GM21723 (cell line): ENCODE measurements at regions not wholly inside any gene's neighbourhood (a gene's known extent, or its start where the extent isn't known, plus 50 kb on each side); places are given as distances from the start of the nearest gene placed in this dataset.

Experiments used
- ATAC-seq: cut with Tn5 transposase; IDR thresholded peaks from one replicate; pipeline ENCODE4 v1.9.1; 2021; ENCODE audit warnings: mild to moderate bottlenecking, moderate library complexity; ENCODE audit not compliant: unreplicated experiment

DNA sequence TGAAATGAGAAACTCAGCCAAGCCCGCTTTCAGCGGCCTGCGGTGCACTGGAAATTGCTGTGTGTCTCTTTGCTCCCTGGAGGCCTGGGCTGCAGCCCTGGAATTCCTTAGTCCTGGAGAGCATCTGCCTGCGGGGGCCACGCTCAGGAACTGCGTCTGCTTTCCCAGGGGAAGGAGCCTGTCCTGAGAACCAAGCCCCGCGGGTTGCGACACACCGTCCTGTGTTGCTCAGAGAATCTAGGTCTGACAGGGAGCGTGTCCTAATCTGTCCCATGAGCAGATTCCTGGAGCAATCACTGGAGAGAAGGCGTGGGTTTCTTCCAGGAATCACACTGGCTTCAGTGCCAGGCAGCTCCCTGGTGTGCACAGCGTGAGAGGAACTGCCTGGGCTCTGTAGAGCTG, 708.1 kb downstream of the BRD1 start:
- ATAC-seq = no peak

DNA sequence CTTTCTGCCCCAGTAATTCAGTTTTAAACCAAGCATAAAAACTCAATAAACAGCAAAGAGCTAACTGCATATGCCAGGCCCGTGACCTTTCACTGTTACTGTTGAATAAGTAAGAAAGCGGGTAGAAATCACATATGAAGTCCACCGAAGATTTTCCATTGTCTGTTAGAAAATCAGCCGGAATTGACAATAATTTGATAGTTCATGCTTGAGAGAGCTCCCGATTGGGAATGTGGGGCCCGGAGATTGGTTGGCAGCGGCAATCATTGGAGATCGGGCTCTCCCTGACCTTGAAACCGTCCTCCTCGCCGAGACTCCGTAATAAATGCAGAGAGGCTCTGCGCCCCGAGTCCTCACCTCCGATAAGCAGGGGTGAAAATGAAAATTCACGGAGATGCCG, 709.6 kb downstream of the BRD1 start:
- ATAC-seq = no peak

- ATAC-seq = no peak
Measured at GRCh38 chr22:49117486-49117885, 710.2 kb downstream of the BRD1 start.

- no peak for ATAC-seq
Measured at GRCh38 chr22:49116486-49117120, 711.1 kb downstream of the BRD1 start.

GRCh38 chr22:49116021-49116420, 711.7 kb downstream of the BRD1 start:
- no peak for ATAC-seq

- no peak for ATAC-seq
Measured at GRCh38 chr22:49115197-49115596, 712.5 kb downstream of the BRD1 start.

- ATAC-seq = no peak
Measured at GRCh38 chr22:49113758-49114157, 713.9 kb downstream of the BRD1 start.

DNA sequence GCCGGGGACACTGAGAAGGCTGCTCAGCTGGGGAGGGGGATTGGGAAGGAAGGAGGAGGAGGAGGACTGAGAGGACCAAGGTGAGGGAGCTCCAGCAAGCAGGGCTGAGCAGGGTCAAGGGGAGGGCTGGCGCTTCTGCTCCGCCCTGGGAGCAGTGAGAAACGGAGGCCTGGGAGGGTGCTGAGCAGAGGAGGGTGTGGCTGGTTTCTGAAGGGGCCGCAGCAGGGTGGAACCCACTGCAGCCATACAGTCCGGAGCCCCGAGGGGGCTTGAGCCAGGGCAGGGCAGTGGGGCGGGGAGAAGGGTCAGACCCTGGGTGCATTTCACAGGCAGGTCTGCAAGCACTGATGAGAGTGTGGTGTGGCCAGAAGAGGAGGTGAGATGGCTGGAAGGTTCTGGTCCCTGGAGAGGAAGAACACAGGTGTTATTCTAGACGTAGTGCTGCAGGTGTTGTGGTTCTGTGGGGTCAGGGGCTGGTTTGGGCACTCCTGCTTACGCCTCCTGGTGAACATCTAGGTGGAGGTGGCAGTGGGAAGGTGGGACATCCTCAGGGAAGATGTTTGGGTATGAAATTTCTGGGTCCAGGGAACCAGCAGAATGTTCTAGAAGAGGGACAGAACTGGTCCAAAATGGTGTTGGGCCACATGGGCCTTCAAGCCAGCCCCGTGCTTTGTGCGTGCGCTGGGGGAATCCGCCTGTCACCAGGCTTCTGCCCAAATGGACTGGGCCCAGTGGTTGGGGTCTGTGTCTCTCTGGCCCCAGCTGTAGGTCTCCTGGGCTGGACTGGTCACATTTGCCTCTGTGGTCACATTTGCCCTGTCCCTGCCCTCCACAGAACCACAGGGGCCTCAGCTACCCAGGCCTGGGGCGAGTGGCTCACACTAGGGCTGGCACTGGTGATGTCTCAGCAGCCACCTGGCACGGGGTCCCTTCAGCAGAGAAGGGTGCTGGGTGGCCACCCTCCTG, 714.7 kb downstream of the BRD1 start:
- no peak for ATAC-seq

- ATAC-seq = no peak
Measured at GRCh38 chr22:49112176-49112575, 715.5 kb downstream of the BRD1 start.

DNA sequence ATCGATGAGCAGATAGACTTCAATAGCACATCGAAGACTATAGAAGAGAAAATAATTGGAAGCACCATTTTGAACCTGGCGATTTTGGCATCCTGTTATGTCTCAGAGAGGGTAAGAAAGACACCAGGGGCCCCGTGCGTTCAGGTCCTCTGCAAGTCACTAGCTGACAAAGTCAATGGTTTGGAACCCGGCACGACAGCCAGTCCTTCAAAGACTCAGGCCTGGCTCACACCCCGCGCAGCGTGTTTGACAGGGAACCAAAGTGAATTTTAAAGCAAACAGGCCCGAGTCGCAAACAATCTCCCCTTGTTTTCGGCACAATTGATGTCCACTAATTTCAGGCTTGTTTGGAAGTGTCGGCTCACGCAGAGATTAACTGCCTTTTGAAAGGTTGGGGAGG, 716.6 kb downstream of the BRD1 start:
- no peak for ATAC-seq

GRCh38 chr22:49108636-49109315, 718.9 kb downstream of the BRD1 start:
- ATAC-seq = no peak

DNA sequence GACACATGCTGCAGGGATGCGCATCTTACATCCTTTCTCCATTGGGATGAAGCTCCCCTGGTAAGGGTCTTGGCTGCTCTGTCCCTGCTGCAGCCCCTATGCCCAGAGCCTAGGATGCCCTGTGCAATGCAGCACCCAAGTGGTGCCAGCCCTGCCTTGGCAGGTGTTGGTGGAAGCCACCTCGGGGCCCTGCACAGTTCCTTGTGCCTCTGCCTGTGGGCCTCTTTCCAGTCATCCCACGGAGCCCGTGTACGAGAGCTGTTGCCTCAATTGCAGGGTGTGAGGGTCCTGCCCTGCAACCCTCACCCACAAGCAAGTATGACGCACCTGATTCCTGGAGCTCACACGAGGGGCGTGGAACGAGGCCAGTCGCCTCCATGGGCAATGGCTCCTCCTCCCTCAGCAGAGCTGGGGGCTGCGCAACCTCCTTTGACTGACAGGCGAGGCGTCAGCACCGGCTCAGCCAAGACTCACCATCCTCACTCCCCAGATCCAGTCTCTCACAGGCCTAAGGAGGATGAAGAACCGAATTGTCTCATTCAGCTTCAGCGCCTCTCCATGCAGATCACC, 719.6 kb downstream of the BRD1 start:
- no peak for ATAC-seq

DNA sequence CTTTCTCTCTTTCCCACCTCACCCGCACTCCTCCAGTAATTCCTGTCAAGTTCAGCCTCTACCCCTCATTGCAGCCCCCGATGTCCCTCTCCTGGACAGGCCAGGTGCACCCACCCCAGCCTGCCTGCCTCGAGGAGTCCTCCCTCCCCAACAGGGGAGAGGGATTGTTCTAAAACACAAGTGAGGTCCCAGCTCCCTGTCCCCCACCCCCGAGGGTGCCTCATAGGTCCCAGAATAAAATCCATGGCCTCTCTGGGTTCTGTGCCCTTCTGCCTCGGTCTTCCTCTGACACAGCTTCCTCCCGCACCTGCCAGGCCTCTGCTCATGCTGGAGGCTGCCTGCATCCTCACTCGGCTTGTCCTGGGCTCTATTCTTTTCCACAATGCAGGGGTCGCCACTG, 720.1 kb downstream of the BRD1 start:
- no peak for ATAC-seq

DNA sequence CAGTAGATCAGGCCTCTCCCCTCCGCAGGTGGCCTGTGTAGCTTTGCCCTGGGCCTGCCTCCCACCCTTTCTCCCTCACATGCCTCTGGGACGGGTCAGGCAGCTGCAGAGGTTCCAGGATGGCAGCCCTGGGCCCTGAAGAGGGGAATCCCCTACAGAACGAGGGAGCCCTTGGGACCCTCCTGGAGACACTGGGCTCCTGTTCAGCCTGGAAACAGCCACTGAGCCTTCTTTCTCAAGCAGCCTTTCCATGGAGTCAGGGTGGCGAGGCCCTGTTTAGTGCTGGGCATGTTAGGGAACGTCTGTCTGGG, 720.9 kb downstream of the BRD1 start:
- ATAC-seq = no peak

DNA sequence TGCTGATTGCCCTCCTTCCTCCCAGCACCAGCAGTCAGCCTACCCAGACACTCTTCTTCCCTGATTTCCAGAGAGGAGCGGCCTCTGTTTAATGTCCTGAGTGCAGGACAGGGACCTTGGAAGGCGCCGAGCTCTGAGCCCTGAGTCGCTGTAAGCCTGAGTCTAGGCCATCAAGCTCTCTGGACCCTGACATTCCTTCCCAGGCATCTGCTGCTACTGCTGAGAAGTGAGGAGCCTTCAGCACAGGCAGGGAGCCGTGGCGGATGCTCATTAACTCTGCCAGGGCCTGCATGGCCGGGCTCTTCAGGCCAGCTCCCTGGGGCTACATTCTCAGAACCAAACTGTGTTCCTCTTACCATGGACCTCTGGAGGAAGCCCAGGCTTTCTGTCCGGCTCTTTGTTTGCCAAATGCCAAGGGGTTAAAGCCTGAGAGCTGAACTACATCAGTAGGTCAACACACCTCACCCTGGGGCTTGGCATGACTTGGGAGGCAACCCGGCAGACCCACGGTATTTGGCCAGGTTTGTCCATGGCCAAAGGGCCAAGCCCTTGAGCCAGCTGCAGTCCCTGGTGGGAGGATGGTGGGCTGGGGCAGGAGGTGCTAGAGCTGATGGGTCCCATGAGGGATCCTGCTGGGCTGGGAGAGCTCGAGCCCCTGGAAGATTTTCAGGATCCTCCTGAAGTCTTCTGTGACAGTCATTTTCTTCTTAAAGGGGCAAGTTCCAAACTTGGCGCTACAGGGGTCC, 721.4 kb downstream of the BRD1 start:
- ATAC-seq = no peak

DNA sequence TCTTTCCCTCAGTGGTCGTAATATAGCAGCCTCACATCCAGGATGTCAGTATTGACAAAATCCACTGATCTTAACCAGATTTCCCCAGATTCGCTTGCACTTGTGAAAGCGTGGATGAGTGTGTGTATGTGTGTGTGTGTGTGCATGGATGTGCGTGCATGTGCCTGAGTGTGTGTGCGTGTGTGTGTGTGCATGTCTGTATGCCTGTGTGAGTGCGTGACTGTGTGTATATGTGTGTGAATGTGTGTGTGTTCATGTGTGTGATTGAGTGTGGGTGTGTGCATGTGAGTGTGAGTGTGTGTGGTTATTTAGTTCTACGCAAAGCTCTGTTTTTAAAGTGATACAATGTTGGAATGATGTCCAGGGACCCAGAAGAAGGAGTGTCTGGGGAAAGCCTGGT, 723.2 kb downstream of the BRD1 start:
- no peak for ATAC-seq

DNA sequence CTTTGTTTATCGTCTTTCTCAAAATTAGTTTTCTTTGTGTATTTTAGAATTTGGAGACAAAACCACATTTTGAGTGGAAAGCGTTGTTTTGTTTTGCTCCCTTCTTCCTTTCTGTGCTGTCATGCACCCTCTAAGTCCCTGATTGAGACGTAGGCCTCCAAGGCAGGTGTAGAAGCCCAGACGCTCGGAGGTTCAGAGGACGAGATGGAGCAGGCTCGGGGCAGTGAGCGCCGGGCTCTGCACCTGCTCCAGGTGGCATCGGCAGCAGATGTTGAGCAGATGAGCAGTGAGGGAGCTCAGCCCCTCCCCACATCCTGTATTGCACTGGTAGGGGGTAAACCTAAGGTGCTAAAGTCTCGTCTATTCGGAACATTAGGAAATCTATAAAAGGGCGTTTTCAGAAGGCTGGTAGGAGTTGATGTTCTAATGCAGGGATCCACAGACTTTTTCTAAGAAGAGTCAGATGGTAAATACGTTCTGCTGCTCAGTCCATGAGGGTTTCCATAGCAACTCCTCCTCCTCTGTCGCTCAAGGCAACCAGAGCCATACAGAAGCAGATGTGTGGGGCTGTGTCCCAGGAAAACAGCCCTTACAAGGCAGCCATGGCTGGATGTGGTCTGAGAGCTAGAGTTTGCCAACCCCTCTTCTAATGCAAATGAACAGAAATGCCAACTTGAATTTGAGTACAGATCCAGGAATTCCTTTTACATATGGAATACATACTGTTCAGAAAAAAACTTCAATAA, 724.2 kb downstream of the BRD1 start:
- no peak for ATAC-seq

DNA sequence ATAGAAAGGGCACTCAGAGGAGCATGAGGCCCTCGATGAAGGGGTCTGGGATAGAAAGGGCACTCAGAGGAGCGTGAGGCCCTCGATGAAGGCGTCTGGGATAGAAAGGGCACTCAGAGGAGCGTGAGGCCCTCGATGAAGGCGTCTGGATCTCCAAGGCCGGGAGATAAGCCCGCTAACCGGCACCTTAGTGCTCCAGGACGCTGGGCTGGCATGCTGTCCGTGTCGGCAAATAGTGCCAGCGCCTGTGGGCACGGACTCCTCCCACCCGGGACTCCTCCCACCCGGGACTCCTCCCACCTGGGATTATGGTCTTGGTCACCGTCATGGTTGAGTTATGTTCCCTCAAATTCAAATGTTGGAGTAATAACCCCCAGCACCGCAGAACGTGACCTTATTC, 725.3 kb downstream of the BRD1 start:
- ATAC-seq = no peak

- no peak for ATAC-seq
Measured at GRCh38 chr22:49101873-49102272, 725.8 kb downstream of the BRD1 start.

DNA sequence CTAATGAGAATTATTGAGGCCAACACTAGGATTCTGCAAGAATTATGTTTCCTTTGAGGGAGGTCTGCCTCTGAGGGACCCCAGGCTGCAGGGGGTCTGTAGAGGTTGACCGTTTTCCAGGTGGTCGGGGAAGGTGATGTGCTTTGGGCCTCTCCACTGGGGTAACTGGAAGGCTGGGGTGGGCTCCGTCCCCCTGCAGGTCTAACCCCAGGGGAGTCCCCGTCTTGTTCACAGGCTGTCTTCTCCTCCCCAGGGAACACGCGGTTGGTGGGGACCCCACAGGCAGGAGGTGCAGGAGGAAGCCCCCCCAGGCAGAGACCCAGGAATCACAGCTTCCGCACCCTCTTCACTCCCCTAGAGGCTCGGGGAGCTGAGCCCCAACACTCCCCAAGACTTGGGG, 726.4 kb downstream of the BRD1 start:
- no peak for ATAC-seq
